SK-N-DZ (cell line): ENCODE measurements at regions not wholly inside any gene's neighbourhood (a gene's known extent, or its start where the extent isn't known, plus 50 kb on each side); places are given as distances from the start of the nearest gene placed in this dataset.

Experiments
- DNase-seq: peaks from one replicate; pipeline ENCODE4 v3.0.0-alpha.2; 2015; ENCODE audit warnings: low spot score

DNA sequence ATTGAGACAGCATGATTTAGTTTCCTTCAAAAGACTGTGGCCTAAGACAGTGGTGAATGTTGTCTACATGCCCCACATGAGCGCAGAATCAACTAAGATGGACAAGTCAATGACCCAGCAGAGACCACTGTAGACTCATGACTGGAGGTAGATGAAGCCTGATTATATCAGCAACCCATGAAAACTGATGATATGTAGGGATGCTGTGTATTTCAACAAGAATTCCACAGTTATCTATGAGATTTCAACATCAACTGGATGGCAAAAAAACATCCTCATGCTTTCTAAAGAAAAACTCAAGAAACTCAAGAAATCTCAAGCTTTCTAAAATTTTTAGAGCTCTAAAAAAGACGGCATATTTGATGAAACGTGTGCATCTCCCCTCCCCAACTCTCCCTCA lies 413.9 kb upstream of the LYPLAL1 start:
- DNase-seq = no peak

DNA sequence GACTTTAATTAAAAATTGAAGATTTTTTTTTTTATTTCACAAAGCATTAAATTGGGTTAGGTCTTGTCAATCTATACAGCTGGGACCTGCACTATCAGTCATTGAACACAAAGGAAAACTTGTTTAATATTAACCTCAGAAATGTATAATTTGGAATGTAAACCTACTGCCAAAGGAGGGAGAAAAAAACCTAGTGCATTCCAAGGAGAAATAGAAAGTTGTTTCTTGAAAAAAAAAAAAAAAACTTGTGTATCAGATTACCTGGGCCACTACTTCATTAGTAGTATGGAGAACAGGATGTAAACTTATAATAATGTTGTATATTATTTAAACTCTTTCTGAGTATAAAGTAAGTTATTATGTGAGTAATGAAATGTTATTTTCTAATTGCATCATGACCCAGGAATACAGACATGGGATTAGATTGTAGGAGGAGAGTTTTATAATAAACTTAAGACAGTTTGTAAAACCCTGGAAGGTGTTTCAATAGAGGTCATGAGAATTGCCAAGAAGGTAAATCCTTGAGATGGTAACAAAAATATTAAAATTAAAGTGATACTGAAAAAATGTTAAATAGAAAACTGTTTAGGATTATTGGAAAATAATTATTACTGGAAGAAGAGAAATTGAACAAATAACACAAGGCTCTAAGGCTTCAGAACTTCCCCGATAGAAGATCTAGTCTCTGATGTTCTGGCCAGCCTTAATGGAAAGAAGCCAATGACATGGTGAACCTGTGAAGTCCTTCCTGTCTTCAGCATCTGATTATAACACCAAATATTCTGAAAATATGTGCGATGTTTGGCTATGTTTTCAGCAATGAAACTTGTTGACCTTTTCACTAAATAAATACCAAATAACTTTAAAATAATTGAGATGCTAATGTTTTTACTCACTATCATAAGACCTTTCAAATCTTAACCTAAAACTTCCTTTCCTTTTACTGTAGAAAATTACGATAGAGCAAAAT lies 412.8 kb upstream of the LYPLAL1 start:
- no peak for DNase-seq

DNA sequence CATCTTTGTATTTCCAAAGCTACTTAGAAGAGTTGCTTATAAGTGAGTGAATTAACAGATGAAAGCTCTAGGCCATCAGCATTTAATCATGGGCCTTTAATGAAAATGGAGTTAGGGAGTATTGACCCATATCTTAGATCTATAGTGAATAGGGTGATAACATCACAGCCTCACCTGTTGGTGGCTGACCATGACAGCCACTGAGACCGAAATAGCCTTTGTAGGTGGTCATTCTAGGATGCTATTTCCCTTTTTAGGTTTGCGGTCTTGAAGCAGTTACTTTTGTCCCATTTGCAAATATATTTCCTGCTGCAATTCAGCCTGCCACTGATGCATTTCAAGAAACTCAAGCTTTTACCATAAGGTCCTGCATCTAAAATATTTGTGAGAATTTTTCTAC lies 410.1 kb upstream of the LYPLAL1 start:
- no peak for DNase-seq

DNA sequence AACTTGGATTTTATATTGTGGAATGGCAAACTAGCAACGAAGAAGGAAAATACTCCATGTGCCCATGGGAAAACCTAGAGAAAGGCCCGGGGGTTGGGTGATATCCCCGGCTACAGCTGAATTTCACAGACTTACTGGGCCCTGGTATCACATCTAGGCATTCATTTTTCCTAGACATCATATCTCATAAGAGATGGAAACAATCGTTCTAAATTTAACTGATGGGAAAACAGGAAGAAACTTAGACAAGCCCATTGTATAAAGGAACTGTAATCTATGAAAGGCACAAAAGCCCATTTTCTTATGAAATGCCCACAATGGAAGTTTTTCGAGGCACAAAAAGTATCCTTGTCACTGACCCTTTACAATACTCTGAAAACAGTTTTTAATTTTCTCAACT lies 407.9 kb upstream of the LYPLAL1 start:
- no peak for DNase-seq

DNA sequence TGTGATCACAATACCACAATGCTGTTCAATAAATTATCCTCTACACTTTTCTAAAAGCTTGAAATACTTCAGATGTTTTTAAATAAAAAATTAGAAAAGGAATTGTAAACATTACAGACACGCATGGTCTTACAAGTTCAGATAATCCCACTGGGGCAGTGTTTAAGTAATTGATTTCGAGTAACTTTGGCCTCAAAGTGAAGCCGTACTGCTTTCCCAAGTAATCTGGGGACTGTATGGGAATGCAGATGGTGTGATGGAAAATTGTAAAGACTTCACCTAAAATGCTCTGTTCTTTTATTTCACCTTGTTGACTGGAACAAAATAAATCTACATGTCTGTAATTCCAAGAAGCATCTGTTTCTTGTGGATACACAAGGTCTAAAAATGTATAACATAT lies 401.7 kb upstream of the LYPLAL1 start:
- DNase-seq = no peak

DNA sequence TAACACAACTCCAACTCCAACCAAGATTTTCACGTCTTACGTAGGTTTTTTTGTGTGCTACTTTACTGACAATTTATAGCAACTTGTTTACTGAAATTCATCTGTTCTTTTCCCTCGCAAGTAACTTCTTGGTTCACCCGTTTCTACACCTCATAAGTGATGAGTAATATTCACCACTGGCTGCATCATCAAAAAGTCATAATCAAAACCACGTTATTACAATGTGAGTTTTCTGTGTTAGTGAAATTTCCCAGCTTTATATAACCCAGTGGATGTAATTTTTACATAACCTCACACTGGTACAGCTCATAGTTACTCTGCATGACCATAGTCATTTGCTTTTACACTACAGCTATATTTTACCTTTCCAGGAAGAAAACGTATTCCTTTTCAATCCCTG lies 401.1 kb upstream of the LYPLAL1 start:
- no peak for DNase-seq

DNA sequence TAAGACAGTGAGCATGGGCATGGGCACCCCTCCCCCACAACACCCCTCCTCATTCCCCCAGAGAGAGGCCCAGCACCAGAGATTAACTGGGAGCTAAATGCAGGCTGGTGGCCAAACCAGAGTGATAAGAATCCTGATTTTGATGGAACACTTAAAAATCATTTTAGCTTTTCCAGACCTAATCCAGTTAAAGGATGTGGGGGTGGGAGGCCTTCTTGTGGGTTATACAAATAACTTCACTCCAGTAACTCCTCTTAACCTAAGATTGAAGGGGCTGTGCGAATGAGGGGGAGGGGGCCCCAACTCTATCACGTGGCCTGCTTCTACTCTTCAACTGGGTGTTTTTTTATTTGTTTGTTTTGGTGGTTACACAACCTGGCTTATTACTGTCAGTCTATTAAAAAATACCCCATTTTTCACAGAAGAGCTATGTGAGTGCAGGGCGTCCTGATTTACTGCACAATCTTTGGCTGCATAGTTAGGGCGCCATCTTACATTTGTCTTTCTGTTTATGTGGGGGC lies 398.1 kb upstream of the LYPLAL1 start:
- peak; percentile 67 for DNase-seq

DNA sequence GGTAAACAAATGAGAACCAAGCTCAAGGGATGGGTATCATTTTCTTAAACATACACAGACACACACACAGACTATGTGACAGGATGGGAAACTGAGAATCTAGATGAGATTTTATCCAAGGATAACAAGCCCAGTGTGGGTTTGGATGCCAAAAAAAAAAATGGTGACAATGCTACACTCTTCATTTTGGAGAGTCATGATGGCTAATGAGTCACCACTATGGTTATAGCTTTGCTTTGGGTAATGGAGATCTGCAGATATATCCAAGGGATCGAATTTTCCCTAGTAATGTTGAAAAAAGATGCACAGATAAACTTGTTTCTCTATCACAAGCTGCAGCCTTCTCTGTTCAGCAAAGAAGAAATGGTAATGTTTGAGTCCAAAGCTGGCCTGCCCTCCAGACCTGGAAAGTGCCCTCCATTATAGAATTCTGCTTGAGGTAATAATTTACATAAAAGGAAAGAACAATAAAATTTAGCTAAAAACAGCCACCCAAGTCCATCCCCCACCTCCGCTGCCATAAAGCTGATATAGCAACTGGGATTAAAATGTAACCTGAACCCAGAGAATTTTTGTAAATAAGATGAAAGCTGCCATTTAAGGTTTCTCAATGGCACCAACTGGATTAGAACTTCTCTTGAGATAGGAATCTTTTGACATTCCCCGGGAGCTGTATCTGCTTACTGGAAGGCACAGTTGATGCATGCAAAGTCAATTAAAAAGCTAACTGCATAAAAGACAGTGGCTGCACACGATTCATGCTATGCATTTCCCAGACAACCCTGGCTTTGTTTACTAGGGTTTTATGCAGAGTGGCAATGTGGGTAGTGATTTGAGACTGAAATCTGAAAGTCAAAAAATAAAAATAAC lies 395.2 kb upstream of the LYPLAL1 start:
- peak; percentile 77 for DNase-seq

DNA sequence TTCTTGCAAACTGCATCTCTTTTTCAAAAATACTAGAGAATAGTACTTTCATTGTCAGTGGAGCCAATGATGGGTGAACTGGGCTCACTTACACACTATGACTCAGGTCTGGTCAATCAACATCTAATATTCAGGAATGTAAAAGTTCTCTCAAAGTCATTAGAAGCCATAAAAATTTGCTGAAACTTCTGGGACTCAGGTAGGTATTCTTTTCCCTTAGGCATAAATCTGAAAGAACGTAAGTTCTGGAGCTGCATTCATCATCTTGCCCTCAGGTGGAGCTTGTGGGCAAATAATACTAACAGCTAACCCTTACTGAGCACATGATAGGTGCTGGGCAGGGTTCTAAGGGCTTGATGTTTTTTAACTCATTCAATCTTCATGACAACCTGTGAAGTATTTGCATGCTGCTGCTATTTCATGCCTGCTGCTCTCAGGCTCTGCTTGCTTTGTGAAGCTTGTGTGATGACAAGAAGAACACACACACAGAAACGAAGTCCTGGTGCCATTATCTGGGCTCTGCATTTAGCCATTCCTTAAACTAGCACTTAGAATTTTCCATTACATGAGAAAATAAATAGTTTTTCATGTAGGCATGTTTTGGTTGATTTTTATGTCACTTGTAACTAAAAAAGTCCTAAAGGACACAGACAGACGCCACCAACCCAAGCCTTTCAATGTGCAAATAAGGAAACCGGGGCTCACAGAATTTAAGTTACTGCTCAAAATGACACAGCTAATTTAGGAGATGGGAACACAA lies 394.2 kb upstream of the LYPLAL1 start:
- DNase-seq = no peak

DNA sequence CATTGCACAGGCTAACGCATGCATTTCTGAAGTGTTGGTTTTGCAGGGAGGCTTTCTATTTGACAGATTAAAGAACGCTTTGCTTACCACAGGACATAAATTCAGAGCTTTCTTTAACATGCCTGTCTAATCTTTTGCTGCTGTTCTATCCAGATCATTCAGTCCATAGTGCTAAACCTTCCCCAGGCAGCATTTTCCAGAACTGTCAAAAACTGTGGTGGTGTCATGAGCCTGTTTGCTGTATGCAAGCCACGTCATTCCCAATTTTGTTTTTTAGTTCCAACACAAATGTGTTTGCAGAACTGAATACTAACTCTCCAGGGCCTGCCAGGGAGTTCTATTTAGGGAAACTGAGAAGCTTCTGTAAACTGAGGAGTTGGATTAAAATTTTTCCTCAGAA lies 390.5 kb upstream of the LYPLAL1 start:
- DNase-seq = no peak

DNA sequence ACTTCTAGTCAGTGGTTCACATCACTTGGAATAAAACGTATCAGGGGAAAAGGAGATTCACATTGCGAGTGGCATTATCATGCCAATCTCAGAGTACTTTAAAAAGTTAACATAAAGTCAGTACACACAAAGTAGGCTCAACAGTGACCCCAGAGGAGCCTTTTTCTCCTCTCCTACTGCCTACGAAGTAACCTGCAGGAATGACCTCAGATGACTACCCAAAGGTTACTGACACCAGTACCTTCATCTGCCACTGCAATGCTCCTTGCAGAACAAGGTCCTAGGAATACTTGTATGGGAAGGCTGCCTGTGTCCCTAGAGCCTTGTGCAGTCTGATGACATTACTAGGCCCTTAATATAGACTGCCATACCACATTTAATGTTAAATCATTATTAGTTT lies 389.8 kb upstream of the LYPLAL1 start:
- DNase-seq = no peak

DNA sequence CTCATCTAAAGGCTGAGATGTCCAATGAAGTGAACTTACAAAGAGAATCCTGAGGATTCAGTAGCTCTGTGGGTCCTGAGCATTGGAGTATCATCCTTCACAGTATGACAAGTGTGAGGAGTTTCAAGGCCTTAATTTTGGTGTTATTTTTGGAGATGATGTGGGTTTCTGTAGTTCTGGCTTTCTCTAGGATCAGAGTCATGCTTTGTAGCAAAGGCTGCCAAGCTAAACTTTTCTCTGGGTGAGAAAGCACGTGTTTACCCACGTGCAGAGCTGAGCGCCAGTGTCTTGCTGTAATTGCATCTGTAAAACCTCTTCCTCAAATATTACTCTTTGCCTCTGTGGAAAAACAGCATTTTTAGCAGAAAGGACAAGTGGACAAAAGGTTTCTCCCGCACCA lies 387.8 kb upstream of the LYPLAL1 start:
- no peak for DNase-seq

DNA sequence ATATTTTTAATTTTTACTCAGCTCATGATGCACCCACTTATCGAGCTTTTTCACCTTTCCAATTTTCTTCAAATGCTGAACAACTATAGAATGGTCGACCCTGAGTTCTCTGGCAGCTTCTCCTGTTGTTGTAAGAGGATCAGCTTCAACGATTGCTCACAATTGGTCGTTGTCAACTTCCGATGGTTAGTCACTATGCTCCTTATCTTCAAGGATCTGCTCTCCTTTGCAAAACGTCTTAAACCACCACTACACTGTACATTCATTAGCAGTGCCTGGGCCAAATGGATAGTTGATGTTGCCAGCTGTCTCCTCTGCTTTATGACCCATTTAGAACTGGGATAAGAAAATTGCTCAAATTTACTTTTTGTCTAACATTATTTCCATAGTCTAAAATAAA lies 385.9 kb upstream of the LYPLAL1 start:
- no peak for DNase-seq

DNA sequence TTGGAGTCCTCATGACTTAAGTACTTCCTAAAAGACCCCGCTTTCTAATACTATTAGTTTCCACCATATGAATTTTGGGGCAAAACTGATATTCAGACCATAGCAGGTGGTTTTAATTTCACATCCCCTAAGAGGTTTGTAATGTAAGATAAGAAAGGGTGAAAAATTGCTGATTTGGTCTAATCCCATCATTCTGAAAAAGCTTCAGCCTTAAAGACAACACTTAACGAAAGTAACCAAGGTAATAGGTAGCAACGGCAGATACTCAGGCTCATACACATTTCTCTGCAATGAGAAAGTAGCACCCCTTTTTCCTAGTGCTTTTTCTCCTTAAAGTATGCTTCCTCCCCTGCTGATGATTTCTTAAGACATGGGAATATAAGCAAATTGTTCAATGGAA lies 376.9 kb upstream of the LYPLAL1 start:
- no peak for DNase-seq

DNA sequence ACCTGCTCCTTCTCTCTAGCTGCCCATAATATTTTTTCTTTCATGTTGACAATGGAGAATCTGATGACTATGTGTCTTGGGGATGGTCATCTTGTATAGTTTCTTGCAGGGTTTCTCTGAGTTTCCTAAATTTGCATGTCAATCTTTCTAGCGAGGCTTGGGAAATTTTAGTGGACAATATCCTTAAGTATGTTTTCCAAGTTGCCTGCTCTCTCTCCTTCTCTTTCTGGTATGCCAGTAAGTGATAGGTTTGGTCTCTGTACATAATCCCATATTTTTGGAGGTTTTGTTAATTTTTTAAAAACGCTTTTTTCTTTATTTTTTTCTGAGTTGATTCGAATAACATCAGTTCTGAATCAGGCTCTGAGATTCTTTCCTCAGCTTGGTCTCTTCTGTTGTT lies 370.9 kb upstream of the LYPLAL1 start:
- no peak for DNase-seq

DNA sequence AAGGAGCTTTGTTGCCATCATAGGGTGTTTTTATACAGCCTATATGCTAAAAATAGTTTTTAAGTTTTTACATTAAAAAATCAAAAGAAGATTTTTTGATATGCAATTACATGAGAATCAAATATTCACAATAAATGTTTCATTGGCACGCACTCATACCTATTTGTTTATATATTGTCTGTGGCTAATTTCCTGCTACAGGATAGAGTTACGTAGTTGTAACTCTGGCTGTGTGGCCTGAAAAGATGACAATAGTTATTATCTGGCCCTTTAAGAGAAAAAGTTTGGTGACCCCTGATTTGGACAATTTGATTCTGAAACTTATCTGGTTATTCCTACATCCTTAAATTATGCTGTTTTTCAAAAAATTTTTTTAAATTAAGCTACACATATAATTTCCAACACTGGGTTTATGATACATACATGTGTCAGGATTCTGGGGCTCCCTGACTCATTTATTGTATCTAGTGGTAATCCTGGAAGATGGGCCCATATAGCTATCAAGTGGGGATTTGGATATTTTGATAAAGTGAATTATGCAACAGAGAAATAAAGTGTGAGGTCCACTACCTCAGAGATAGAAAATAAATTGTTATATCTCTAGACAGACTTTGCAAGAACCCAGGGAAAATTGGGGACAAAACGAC lies 370.2 kb upstream of the LYPLAL1 start:
- DNase-seq = no peak

DNA sequence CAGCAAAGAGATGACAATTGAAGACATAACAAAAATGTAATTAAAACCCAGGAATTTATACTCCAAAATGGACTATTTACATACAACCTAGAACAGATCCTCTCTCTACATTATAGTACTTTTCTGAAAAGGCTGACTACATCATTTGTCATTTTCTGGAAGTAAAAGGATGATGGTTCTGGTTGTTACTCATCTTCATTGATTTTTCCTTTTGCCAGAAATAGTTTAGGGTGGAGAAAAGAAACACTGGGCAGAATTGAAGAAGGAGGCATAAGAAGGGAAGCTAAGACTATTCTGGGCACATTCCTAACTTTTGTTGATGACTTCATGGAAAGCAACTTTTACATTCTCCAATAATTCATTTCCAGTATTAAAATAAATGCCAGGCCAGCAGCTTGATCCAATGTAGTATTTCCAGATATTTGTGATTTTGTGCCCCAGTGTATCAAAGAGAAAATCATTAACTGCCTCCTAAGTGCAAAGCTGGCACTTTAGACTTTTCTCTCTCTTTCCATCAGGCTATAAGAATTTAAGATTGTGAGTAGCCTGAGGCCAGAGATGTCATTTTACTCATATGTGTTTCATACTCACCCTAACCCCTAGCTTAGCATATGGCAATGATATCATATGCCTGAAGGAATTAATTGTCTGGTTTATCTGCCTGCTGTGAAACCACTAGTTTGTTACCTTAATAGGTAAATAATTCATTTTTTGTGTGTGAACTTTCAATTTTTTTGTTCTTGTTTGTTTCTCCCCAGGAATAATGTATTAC lies 369.5 kb upstream of the LYPLAL1 start:
- DNase-seq = no peak

DNA sequence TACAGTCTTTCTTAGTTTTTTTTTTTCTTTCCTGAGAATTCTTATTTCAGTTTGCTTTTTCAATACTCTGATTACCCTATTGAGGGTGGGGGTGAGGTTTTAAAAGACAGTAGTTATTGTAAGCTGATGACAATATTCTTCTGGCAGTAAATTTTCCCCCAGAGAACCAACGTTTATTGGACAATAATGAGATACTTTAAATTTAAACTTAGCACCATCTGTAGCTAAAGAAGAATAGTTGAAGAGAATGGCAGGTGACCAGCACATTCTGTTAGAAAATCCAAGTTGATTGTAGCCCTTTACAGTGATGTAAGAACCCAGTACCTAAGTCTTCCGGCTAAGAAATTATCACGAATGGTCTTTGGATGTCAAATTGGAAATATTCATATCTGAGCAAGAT lies 364.6 kb upstream of the LYPLAL1 start:
- no peak for DNase-seq

DNA sequence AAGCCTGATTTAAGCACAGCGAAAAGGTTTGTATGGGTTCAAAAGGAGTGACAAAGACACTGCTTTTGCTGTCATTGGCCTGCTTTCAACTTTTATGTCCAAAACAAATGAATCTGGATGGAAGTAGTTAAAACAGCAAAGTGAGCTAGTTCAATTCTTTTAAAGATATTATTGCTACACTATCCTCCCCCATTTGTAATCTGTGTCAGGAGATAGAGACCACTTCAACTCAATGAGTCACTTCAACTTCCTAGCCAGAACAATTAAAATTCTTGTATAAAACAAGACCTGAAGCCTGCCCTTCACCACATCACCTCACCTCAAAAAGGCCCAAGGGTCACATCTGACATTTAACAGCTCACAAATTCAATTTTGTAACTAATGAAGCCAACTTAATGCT lies 364.1 kb upstream of the LYPLAL1 start:
- no peak for DNase-seq

DNA sequence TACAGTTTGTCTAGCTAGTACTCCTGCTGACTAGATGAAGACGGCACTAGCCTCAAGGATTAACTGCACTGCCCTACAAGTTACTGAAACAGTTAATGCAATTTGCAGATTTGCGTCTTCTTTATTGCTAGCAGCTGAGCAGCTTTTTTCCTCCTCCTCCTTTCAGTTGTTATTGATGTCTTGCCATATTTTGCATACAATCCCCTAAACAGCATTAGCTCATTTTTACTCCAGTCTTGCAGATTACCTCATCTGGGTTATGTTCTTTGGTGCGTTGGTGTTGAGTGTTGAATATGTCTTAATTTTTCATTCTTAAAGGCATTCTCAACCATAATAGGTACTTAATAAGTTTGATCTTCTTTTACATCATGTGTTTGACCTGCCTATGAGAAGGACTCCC lies 363.4 kb upstream of the LYPLAL1 start:
- no peak for DNase-seq
